GM12891 (cell line): ENCODE measurements at regions not wholly inside any gene's neighbourhood (a gene's known extent, or its start where the extent isn't known, plus 50 kb on each side); places are given as distances from the start of the nearest gene placed in this dataset.

ENCODE experiments used
- PAX5 ChIP-seq: IDR thresholded peaks from 2 replicates; pipeline ENCODE4 v1.6.1; 2011; ENCODE audit warnings: low read length, moderate library complexity, mild to moderate bottlenecking; ENCODE audit not compliant: insufficient read depth, severe bottlenecking
- POLR2A ChIP-seq: IDR thresholded peaks from 2 replicates; pipeline ENCODE4 v1.6.1; 2011; ENCODE audit warnings: low read depth, low read length, control low read depth
- POLR2AphosphoS5 ChIP-seq: IDR thresholded peaks from 2 replicates; pipeline ENCODE4 v1.6.1; 2011; ENCODE audit warnings: low read depth, low read length, control low read depth
- POU2F2 ChIP-seq: IDR thresholded peaks from 2 replicates; pipeline ENCODE4 v1.6.1; 2011; ENCODE audit warnings: low read depth, mild to moderate bottlenecking, control low read depth, low read length, moderate library complexity
- SPI1 ChIP-seq: IDR thresholded peaks from 2 replicates; pipeline ENCODE4 v1.6.1; 2011; ENCODE audit warnings: low read depth, low read length, control low read depth
- TAF1 ChIP-seq: IDR thresholded peaks from 2 replicates; pipeline ENCODE4 v1.6.1; 2011; ENCODE audit warnings: low read depth, low read length, control low read depth

- no peak for TF ChIP-seq POLR2AphosphoS5
- TF ChIP-seq TAF1, result no peak
- no peak for TF ChIP-seq SPI1
- TF ChIP-seq POLR2A, result no peak
- no peak for TF ChIP-seq POU2F2
- no peak for TF ChIP-seq PAX5
Observed at GRCh38 chr10:100661520-100661919, 83.9 kb upstream of the PAX2 start.
